RWPE2 (cell line): ENCODE measurements at regions not wholly inside any gene's neighbourhood (a gene's known extent, or its start where the extent isn't known, plus 50 kb on each side); places are given as distances from the start of the nearest gene placed in this dataset.

Experiments used
- ATAC-seq: fragments of 200-7000 bp; cut with Tn5 transposase; 3 replicates; pipeline ENCODE4 v1.9.1; 2021; ENCODE audit warnings: low read depth
- DNase-seq: peaks from one replicate; pipeline ENCODE4 v3.0.0-alpha.2; 2020; ENCODE audit warnings: low spot score
- H3K27ac ChIP-seq: fragments of 450-650 bp; 2 replicates; pipeline ENCODE4 v1.5.1; 2017; ENCODE audit warnings: mild to moderate bottlenecking; ENCODE audit not compliant: poor library complexity, severe bottlenecking
- H3K27me3 ChIP-seq: fragments of 250-450 bp; sonication (Bioruptor Pico); 2 replicates; pipeline ENCODE4 v1.5.1; 2021; ENCODE audit warnings: mild to moderate bottlenecking, moderate library complexity; ENCODE audit not compliant: insufficient read depth, poor library complexity, severe bottlenecking
- H3K36me3 ChIP-seq: fragments of 250-450 bp; sonication (Bioruptor Pico); 2 replicates; pipeline ENCODE4 v1.5.1; 2020; ENCODE audit warnings: low read depth, mild to moderate bottlenecking, moderate library complexity
- H3K4me1 ChIP-seq: fragments of 250-450 bp; sonication (Bioruptor Pico); 2 replicates; pipeline ENCODE4 v1.5.1; 2021; ENCODE audit warnings: mild to moderate bottlenecking, moderate library complexity; ENCODE audit not compliant: insufficient read depth, poor library complexity, severe bottlenecking
- H3K4me3 ChIP-seq: fragments of 250-450 bp; sonication (Bioruptor Pico); 2 replicates; pipeline ENCODE4 v1.5.1; 2021; ENCODE audit warnings: mild to moderate bottlenecking, moderate library complexity; ENCODE audit not compliant: severe bottlenecking
- H3K9me3 ChIP-seq: fragments of 250-450 bp; sonication (Bioruptor Pico); 2 replicates; pipeline ENCODE4 v1.5.1; 2021; ENCODE audit warnings: mild to moderate bottlenecking, moderate library complexity; ENCODE audit not compliant: severe bottlenecking
- TF ChIP-seq, protein P1 (sequence below): fragments of 450-650 bp; IDR thresholded peaks from one replicate; pipeline ENCODE4 v1.5.1; 2017; ENCODE audit warnings: mild to moderate bottlenecking, moderate library complexity; ENCODE audit not compliant: poor library complexity, severe bottlenecking

DNA sequence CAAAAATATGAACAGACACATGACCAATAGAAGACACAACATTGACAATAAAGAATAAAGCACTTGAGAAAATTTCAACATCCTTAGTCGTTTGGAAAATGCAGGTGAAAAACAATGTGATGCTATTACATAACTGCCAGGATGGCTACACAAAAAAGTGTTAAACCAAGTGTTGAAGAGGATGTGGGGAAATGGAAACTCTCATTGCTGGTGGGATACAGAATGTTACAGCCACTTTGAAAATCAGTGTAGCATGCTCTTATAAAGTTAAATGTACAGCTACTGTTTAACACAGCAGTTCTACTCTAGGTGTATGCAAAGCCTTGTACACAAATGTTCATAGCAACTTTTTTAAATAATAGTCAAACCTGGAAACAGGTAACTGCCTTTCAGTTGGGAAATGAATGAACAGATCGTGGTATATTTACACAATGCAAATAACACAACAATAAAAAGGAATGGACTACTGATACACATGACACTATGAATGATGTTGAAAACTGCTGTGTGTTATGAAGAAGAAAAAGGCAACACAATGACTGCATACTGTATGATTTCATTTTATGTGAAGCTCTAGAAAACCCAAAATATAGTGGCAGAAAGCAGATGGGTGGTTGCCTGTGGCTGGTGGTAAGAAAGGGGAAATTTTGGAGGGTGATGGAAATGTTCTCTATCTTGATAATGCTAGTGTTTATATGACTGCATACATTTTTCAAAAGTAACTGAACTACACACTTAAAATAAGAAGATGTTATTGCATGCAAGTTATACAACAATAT, 102.2 kb upstream of the VIPR2 start:
- H3K36me3 ChIP-seq = no peaks in the 10 kb centered on the region
- no peak overlapping the region for H3K4me3 ChIP-seq
- H3K9me3 ChIP-seq = no peaks in the 10 kb centered on the region
- TF ChIP-seq, protein P1, sequence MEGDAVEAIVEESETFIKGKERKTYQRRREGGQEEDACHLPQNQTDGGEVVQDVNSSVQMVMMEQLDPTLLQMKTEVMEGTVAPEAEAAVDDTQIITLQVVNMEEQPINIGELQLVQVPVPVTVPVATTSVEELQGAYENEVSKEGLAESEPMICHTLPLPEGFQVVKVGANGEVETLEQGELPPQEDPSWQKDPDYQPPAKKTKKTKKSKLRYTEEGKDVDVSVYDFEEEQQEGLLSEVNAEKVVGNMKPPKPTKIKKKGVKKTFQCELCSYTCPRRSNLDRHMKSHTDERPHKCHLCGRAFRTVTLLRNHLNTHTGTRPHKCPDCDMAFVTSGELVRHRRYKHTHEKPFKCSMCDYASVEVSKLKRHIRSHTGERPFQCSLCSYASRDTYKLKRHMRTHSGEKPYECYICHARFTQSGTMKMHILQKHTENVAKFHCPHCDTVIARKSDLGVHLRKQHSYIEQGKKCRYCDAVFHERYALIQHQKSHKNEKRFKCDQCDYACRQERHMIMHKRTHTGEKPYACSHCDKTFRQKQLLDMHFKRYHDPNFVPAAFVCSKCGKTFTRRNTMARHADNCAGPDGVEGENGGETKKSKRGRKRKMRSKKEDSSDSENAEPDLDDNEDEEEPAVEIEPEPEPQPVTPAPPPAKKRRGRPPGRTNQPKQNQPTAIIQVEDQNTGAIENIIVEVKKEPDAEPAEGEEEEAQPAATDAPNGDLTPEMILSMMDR = no peak
- DNase-seq = no peak
- H3K27me3 ChIP-seq = peaks cover 3% of the 10 kb centered on the region
- no peaks in the 10 kb centered on the region for H3K4me1 ChIP-seq
- no peak for ATAC-seq
- no peak overlapping the region for H3K27ac ChIP-seq

DNA sequence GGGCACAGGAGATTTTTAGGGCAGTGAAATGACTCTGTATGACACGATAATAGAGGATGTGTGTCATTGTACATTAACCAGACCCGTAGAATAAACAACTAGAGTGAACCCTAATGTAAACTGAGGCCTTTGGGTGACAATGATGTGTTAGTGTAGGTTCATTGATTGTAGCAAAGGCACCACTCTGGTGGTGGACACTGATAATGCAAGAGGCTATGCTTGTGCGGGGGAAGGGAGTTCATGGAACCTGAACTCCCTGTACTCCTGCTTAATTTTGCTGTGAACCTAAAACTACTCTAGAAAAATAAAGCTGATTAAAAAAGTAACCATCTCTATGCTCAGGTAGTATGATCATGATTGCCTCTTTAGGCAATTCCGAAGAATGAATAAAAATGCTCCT, 96.3 kb upstream of the VIPR2 start:
- no peak for ATAC-seq
- no peak for DNase-seq

DNA sequence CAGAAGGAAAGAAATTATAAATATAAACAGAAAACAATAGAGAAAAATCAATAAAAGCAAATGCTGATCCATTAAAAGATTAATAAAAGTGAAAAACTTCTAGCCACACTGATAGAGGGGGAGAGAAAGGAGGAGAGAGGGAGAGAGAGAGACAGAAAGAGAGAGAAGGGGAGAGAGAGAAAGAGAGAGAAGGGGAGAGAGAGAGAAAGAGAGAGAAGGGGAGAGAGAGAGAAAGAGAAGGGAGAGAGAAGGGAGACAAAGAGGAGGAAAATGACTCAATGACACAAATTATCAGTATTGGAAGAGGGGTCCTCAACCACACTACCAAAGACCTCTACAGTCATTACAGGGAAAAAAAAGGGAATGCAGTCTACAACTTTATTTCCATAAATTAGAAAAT, 94.4 kb upstream of the VIPR2 start:
- peaks cover 7% of the 10 kb centered on the region for H3K27me3 ChIP-seq
- no peaks in the 10 kb centered on the region for H3K9me3 ChIP-seq
- no peaks in the 10 kb centered on the region for H3K4me1 ChIP-seq
- no peaks in the 10 kb centered on the region for H3K36me3 ChIP-seq
- TF ChIP-seq, protein P1 = no peak
- no peak for DNase-seq
- no peak overlapping the region for H3K27ac ChIP-seq
- H3K4me3 ChIP-seq = no peak overlapping the region
- no peak for ATAC-seq

More for the DNA sequence above, 96.3 kb upstream of the VIPR2 start:
- H3K4me3 ChIP-seq = no peak overlapping the region
- H3K27me3 ChIP-seq = peaks cover 7% of the 10 kb centered on the region
- no peaks in the 10 kb centered on the region for H3K4me1 ChIP-seq
- no peaks in the 10 kb centered on the region for H3K9me3 ChIP-seq
- TF ChIP-seq, protein P1 = no peak
- no peaks in the 10 kb centered on the region for H3K36me3 ChIP-seq
- no peak overlapping the region for H3K27ac ChIP-seq

DNA sequence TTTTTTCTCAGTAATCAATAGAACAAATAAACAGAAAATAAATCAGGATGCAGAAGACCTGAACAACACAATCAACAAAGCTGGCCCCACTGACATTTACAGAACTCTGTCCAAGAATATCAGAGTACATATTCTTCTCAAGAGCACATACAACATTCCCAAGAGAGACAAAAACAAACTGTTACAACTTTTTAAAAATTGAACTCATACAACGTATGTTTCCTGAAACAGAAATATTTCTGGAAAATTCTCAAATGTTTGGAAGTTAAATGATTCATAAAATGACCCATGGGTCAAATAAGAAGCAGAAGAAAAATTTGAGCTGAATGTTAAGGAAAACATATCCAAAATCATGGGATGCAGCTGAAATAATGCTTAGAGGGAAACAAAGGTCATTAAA, 93.9 kb upstream of the VIPR2 start:
- DNase-seq (no peak), ATAC-seq (no peak)
- Histone ChIP-seq H3K27ac (no peak overlapping the region), H3K9me3 (no peaks in the 10 kb centered on the region), H3K4me1 (no peaks in the 10 kb centered on the region), H3K4me3 (no peak overlapping the region), H3K36me3 (no peaks in the 10 kb centered on the region), H3K27me3 (peaks cover 4% of the 10 kb centered on the region)
- TF ChIP-seq, protein P1 = no peak

DNA sequence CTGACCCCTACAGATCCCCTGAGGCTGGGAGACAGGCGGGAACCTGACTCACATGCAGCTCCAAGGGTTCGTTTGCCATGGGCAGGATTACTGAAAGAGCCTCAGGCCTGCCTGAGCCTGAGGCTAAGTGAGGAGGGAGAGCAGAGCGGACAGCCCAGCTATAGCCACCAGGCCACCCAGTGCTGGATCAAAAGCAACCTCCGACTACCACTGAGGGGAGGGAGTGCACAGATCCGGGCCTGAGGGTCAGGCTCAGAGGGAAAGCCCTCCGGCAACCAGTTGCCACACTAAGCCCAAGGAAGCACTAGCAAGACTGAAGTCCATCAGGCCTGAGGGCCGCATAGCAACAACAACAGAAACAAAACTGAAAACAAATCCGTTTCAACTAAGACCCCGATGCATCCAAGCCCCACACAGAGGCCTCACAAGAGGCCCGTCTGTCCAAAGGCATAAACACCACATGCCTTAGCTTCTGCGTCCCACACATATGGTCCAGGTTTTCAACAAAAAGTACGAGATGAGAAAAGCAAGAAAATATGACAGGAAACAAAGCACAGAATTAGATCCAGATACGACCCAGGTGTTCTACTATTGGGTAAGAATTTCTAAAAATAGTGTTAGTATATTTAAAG, 92.5 kb upstream of the VIPR2 start:
- no peaks in the 10 kb centered on the region for H3K36me3 ChIP-seq
- peaks cover 4% of the 10 kb centered on the region for H3K27me3 ChIP-seq
- H3K27ac ChIP-seq = no peak overlapping the region
- H3K4me3 ChIP-seq = no peak overlapping the region
- no peaks in the 10 kb centered on the region for H3K4me1 ChIP-seq
- ATAC-seq (no peak), DNase-seq (no peak)
- H3K9me3 ChIP-seq = no peaks in the 10 kb centered on the region
- TF ChIP-seq, protein P1 = no peak
